Suprapubic skin (tissue), 2 donors: ENCODE measurements at regions not wholly inside any gene's neighbourhood (a gene's known extent, or its start where the extent isn't known, plus 50 kb on each side); places are given as distances from the start of the nearest gene placed in this dataset.

Source experiments
- EP300 ChIP-seq: sonication (generic); formaldehyde crosslinking; IDR thresholded peaks from one replicate; pipeline ENCODE4 v1.6.1; 2017; ENCODE audit warnings: antibody characterized with exemption
- POLR2A ChIP-seq, 2 donors: fragments of 450-650 bp; IDR thresholded peaks; one replicate each; pipeline ENCODE4 v1.6.1; 2017; ENCODE audit warnings: antibody characterized with exemption in 2 of 2, mild to moderate bottlenecking in 2 of 2, moderate library complexity in 2 of 2

GRCh38 chrX:35374116-35374515 is 424.0 kb upstream of the MAGEB16 start:
- TF ChIP-seq EP300, result no peak
- TF ChIP-seq POLR2A (IDR thresholded peaks at IDR 0.05), result no peak
